ENCODE measurements at regions not wholly inside any gene's neighbourhood (a gene's known extent, or its start where the extent isn't known, plus 50 kb on each side); places are given as distances from the start of the nearest gene placed in this dataset.
"Not testable (repeated sequence)": the region's sequence is repeated elsewhere in the genome, so short reads cannot be mapped to it uniquely, and the experiment has no call there.

DNA sequence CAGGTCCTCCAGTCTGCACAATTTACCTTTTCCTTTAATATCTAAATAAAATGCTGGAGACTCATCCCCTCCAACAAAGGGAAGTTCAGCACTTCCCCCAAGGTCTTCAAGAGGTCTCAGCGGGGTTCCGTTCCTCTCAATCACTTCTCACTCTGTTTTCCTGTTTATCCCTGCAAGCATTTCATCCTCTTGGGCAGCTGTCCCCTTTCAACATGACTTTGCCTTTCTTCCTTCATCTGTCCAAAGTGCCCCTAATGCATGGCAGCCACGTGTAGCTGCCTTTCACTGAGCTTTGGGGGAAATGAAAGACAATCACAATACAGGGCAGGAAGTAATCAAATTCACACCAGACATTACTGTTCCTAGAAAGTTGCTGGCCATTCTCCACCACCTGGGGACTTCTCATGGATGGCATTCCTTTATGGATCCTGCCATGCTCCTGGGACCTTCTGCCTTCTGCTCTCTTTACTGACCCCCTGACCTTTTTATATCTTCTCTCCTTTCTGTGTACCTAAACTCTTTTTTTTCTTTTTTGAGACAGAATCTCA lies 79.7 kb upstream of the USP9X start:
- Histone ChIP-seq H3K4me1 (no peaks in the 10 kb centered on the region), H3K4me3 (no peak overlapping the region), H3K36me3 (no peaks in the 10 kb centered on the region), H3K9me3 (replicated peaks) (no peaks in the 10 kb centered on the region), H3K27ac (no peak overlapping the region), H3K27me3 (no peaks in the 10 kb centered on the region)
- DNase-seq: peak in 1 of 2 experiments; percentile 4

DNA sequence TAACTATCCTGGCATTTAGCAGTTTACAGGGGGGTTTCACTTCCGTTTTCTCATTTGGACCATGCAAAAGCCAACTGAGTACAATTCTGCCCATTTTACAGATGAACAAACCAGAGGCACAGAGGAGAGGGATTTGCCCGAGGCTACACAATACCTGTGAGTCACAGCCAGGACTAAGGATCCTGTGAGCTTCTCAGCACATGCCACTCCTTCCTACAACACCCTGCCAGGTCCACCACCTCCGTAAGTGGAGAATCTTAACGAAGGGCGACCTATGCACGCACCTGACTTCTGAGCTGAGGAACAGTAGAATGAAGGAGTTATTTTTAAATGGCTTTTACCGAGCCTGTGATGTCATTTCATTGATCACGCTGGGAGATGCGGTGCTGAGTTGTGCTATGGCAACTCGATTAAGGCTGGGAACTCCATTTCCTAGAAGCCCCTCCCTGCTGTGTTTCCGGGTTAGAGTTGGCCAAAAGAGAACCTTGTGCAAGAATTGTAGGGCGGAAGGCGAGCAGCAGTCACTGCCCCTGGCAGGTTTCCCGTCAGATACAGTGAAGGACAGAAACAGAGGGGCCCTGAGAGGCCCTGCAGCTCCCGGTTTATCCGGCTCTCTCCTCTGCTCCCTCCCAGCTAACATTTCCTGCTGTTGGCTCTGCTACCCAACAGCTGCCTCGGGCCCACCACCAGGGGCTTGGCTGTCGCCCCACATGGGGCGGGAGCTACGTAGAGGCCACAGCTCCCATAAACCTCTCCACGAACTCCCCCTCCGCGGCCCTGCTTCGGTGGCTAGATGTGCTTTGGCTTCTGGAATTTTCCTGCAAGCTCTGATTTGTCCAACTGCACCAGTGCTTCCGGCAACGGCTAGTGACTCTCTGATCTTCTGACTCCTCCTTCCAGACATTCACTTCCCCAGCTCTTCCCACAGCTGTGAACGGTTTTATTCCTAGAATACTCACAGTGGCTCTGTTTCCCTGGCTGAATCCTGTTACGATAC lies 75.1 kb upstream of the USP9X start:
- Histone ChIP-seq H3K36me3 (no peaks in the 10 kb centered on the region), H3K27ac (peak overlapping the region; percentile 72), H3K9me3 (replicated peaks) (no peaks in the 10 kb centered on the region), H3K4me1 (no peaks in the 10 kb centered on the region), H3K4me3 (peak overlapping the region; percentile 48), H3K27me3 (no peaks in the 10 kb centered on the region)
- DNase-seq: peak; percentile 86 to 91

DNA sequence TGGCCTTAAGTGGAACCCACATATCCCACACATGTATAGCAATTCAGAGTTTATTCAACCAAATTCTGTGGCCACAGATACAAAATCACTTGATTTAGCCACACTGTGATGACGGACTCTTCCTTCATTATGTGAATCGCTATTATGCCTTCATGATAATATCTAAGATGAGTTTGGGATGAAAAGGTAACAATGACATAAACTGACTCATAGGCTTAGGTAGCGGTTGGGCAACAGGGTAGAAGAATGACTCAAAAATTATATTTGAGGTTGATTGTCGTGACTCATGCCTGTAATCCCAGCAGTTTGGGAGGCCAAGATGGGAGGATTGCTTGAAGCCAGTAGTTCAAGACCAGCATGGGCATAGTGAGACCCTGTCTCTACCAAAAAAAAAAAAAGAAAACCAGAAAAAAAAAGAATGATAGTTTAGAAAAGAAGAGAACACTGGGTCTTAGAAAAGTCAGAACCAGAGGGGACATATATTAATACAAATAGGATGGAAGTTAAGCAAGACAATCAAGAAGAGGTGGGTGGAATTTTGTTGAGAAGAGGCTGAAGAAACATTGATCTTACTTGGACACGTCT lies 70.4 kb upstream of the USP9X start:
- no peaks in the 10 kb centered on the region for H3K9me3 ChIP-seq (replicated peaks)
- H3K27ac ChIP-seq: no peak overlapping the region
- H3K4me1 ChIP-seq: no peaks in the 10 kb centered on the region
- no peak for DNase-seq
- no peaks in the 10 kb centered on the region for H3K27me3 ChIP-seq
- H3K36me3 ChIP-seq: no peaks in the 10 kb centered on the region
- no peak overlapping the region for H3K4me3 ChIP-seq

DNA sequence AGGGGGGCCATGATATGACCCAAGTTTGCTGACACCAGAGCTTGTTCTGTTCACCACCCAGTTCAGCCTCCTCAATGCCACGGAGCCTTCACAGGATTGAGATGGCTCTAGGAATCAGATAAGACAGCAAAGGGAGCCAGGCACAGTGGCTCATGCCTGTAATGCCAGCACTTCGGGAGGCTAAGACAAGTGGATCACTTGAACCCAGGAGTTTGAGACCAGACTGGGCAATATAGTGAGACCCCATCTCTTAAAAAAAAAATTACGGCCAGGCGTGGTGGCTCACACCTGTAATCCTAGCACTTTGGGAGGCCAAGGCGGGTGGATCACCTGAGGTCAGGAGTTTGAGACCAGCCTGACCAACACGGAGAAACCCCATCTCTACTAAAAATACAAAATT lies 67.5 kb upstream of the USP9X start:
- not testable (repeated sequence) for H3K27ac ChIP-seq; H3K27me3 ChIP-seq; H3K4me3 ChIP-seq; H3K36me3 ChIP-seq; H3K4me1 ChIP-seq; DNase-seq; H3K9me3 ChIP-seq (replicated peaks)

DNA sequence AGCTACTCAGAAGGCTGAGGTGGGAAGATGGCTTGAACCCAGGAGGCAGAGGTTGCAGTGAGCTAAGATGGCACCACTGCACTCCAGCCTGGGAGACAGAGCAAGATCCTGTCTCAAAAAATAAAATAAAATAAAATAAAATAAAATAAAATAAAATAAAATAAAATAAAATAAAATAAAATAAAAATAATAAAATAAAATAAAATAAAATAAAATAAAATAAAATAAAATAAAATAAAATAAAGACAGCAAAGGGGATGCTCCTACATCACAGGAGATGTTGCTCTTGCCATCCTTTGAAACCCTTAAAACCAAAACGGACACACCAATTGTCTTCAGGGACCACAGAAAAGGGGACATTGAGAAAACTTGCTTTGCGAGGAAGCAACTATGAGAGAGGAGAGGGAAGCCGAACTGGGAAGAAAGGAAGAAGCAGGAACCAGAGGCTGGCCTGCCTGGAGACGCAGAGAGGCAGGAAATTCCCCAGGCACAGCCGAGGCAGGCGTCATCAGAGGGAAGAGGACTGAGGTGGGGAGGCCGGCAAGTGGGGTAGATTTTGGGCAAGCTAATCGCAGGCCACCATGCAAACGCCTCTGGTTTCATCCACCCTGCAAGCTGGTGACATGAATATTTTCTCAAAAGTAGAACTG lies 66.7 kb upstream of the USP9X start:
- not testable (repeated sequence) for DNase-seq; H3K9me3 ChIP-seq (replicated peaks)

DNA sequence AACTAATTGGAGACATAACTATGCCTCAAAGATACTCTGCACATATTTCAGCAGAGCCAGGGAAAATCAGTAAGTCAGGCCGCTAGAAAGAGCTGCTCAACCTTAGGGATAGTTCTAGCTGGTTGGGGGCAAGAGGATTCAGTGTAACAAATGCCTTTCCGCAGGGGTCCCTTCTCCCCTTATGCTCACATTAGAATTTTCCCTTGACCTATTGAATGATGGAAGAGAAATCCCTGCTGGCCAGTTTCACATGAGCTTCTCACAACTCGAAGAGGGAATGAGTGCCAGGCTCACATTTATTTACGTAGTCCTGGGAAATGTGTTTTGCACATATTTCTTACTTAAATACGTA lies 66.2 kb upstream of the USP9X start:
- H3K4me1 ChIP-seq: no peaks in the 10 kb centered on the region
- H3K4me3 ChIP-seq: no peak overlapping the region
- no peaks in the 10 kb centered on the region for H3K36me3 ChIP-seq
- no peaks in the 10 kb centered on the region for H3K27me3 ChIP-seq
- no peak for DNase-seq
- no peak overlapping the region for H3K27ac ChIP-seq
- H3K9me3 ChIP-seq (replicated peaks): no peaks in the 10 kb centered on the region

More for the DNA sequence above, 66.7 kb upstream of the USP9X start:
- H3K27ac ChIP-seq, H3K27me3 ChIP-seq, H3K4me1 ChIP-seq, H3K4me3 ChIP-seq, H3K36me3 ChIP-seq: not testable (repeated sequence)

DNA sequence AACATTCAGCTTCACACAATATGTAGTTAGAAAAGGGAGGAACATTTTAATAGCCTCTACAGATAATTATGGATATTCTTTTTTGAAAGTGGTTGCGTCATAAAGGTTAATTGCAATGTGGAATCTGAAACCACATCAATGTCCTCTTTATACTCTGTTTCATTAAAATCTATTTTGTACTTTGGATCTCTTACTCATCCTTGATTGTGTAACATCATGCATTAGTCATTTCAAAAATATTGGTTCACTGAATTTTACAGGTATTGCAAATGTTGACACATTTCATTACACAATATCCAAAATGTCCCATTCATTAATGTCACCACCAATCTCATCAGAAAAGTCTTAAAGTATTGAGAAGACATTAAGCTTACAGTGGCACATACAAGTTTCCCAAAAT lies 62.7 kb upstream of the USP9X start:
- Histone ChIP-seq H3K27me3 (no peaks in the 10 kb centered on the region), H3K9me3 (replicated peaks) (no peaks in the 10 kb centered on the region), H3K27ac (no peak overlapping the region), H3K36me3 (no peaks in the 10 kb centered on the region), H3K4me3 (no peak overlapping the region), H3K4me1 (no peaks in the 10 kb centered on the region)
- DNase-seq: no peak

DNA sequence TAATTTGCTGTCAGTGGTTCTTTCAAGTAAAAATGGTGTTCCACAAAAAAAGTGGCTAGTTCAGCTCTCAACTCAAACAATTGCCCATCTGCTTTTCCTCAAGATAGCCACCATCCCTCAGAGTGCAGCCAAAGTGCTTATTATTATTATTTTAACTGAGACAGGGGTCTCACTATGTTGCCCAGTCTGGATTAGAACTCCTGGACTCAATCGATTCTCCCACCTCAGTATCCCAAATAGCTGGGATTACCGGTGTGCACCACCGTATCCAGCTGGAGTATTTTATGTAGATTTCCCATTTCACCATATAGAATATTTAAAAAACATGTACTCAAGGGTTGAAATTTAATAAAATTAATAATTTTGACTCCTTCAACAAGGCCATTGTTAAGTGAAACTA lies 62.1 kb upstream of the USP9X start:
- Histone ChIP-seq H3K36me3 (no peaks in the 10 kb centered on the region), H3K27me3 (no peaks in the 10 kb centered on the region), H3K9me3 (replicated peaks) (no peaks in the 10 kb centered on the region), H3K27ac (no peak overlapping the region), H3K4me1 (no peaks in the 10 kb centered on the region), H3K4me3 (no peak overlapping the region)
- DNase-seq: no peak

DNA sequence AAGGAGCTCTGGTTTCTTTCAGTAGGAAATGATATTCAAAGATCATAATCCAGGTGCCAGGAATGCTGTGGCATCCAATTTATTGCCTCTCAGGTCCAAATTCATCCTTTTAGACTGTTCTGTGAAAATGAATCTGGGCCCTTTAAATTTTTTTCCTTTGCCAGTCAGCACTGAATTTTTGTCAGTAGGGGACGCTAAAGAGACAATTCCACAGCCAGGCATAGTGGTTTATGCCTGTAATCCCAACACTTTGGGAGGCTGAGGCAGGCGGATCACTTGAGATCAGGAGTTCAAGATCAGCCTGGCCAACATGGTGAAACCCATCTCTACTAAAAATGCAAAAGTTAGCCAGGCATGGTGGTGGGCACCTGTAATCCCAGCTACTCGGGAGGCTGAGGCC lies 60.9 kb upstream of the USP9X start:
- H3K27ac ChIP-seq; H3K9me3 ChIP-seq (replicated peaks); H3K27me3 ChIP-seq; H3K36me3 ChIP-seq; DNase-seq; H3K4me3 ChIP-seq; H3K4me1 ChIP-seq: not testable (repeated sequence)

DNA sequence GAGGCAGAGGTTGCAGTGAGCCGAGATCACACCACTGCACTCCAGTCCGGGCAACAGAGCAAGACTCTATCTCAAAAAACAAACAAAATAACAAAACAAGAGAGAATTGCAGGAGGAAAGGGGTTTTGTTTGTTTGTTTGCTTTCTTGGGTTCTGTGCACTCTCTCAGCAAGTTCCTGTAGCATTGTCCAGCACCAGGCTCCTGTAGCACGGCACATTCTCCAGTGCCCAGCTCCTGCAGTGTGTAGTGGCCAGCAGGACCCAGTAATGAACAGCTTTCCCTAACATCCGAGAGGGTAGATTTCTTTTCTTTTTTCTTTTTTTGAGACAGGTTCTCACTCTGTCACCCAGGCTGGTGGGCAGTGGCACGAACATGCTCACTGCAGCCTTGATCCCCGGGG lies 60.5 kb upstream of the USP9X start:
- Histone ChIP-seq H3K9me3 (replicated peaks) (no peaks in the 10 kb centered on the region), H3K4me3 (no peak overlapping the region), H3K27me3 (no peaks in the 10 kb centered on the region), H3K27ac (no peak overlapping the region), H3K36me3 (no peaks in the 10 kb centered on the region), H3K4me1 (no peaks in the 10 kb centered on the region)
- no peak for DNase-seq

DNA sequence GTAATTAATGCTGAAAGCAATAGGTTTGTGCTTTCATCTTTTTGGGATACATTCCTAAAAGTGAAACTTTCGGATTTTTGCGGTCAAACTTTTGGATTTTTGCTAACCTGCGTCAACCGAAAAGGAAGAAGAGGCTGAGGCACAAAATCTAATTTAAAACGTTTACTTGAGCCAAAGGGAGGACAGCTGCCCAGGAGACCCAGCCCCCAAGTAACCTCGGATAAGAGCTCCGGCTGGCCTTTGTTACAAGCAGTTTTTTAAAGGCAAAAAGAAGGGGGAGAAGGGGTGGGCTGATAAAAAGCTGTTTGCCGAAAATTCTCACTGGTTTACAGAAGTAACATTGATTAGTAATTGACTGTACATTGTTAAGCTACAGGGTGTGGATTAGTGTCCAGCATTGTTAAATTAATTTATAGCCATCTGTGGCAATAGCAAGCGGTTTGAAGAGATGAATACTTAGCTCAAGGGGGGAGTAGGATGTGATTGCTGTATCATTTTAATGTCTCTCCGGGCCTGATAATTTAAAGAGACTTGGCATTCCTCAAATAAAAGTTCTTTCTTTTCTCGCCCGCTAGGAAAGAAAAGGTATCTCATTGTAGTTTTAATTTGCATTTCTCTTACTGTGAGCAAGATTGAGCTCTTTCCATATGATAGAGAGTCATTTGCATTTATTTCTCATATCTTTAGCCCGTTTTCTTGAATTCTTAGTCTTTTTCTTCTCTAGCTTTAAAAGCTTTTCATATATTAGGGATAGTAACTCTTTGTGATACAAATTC lies 59.1 kb upstream of the USP9X start:
- Histone ChIP-seq H3K4me3 (no peak overlapping the region), H3K9me3 (replicated peaks) (no peaks in the 10 kb centered on the region), H3K27ac (no peak overlapping the region), H3K36me3 (no peaks in the 10 kb centered on the region), H3K4me1 (no peaks in the 10 kb centered on the region), H3K27me3 (no peaks in the 10 kb centered on the region)
- DNase-seq: peak in 1 of 2 experiments; percentile 5

DNA sequence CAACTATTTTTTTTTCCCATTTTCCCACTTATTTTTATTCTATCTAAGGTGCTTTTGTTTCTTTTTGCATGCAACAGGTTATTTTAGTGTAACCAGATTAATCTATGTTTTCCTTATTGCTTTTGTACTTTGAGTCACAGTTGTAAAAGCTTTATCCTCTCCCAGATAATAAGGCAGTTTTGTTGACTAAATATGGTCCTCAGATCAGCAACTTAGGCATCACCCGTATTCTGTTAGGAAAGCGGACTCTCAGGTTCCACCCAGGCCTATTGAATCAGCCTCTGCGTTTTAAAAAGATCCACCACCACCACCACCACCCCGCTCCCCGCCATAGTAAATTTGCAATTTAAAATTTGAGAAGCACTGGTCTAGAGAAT lies 58.6 kb upstream of the USP9X start:
- H3K4me1 ChIP-seq: no peaks in the 10 kb centered on the region
- H3K36me3 ChIP-seq: no peaks in the 10 kb centered on the region
- H3K27me3 ChIP-seq: no peaks in the 10 kb centered on the region
- no peak overlapping the region for H3K27ac ChIP-seq
- no peak overlapping the region for H3K4me3 ChIP-seq
- no peaks in the 10 kb centered on the region for H3K9me3 ChIP-seq (replicated peaks)
- no peak for DNase-seq

DNA sequence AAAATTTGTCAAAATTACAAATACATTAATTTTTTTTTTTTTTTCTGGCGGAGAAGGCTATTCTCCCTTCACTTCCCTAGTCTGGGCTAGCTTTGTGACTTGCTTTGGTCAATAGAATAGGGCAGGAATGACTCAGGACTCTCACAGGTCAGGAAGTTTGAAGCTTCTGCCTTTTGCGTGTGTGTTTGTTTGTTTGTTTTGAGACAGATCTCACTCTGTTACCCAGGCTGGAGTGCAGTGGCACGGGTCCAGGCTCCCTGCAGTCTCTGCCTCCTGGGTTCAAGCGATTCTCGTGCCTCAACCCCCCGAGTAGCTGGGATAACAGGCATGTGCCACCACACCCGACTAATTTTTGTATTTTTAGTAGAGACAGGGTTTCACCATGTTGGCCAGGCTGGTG lies 55.9 kb upstream of the USP9X start:
- Histone ChIP-seq H3K4me3 (no peak overlapping the region), H3K9me3 (replicated peaks) (no peaks in the 10 kb centered on the region), H3K27me3 (no peaks in the 10 kb centered on the region), H3K36me3 (no peaks in the 10 kb centered on the region), H3K27ac (no peak overlapping the region), H3K4me1 (no peaks in the 10 kb centered on the region)
- DNase-seq: no peak

DNA sequence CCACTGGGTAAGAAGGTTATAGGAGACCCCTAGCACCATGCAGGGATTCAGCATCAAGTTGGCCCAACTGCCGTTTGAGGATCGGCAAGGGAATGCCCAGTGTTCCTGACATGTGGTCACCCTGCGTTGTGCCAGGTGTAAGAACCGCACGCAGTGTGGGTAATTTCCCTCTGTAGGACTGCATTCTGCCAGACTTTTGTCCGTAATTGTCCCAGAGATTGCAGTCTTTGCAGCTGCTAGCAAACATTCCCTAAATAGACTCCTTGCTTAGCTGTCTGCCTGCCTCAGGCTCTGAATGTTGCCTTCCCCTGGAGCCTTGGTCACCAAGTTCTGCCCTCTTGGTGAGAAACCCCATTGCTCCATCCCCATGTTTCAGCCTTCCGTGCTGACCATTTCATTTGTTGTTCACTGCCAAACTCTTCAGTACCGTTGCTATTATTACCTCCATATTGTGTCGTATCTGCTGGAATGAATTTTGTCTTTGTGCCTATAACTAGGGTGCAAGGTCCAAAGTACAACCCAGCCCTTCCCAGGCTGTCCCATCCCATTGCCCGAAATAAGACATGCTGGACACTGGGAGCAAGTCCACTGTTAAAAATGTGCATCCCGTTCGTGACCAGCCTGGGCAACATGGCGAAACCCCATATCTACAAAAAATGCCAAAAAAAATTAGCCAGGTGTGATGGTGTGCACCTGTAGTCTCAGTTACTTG lies 53.8 kb upstream of the USP9X start:
- Histone ChIP-seq H3K36me3 (no peaks in the 10 kb centered on the region), H3K27me3 (no peaks in the 10 kb centered on the region), H3K4me3 (no peak overlapping the region), H3K9me3 (replicated peaks) (no peaks in the 10 kb centered on the region), H3K4me1 (no peaks in the 10 kb centered on the region), H3K27ac (no peak overlapping the region)
- DNase-seq: no peak
